Esophagus (tissue), 2 donors: ENCODE measurements at regions not wholly inside any gene's neighbourhood (a gene's known extent, or its start where the extent isn't known, plus 50 kb on each side); places are given as distances from the start of the nearest gene placed in this dataset.

ENCODE experiments used
- H3K27ac ChIP-seq, 2 donors: one replicate each; pipeline ENCODE4 v1.5.1; 2013; ENCODE audit warnings: low read depth in 2 of 2, mild to moderate bottlenecking in 2 of 2, inconsistent platforms in 1 of 2, low read length in 1 of 2, moderate library complexity in 1 of 2
- H3K27me3 ChIP-seq, 2 donors: one replicate each; pipeline ENCODE4 v1.6.1; 2013; ENCODE audit warnings: low read length in 2 of 2, control low read depth in 1 of 2, mild to moderate bottlenecking in 1 of 2; ENCODE audit not compliant: insufficient read depth in 2 of 2, control insufficient read depth in 1 of 2
- H3K36me3 ChIP-seq, 2 donors: one replicate each; pipeline ENCODE4 v1.6.1; 2013; ENCODE audit warnings: low read length in 1 of 2; ENCODE audit not compliant: control insufficient read depth in 2 of 2, insufficient read depth in 2 of 2
- H3K4me1 ChIP-seq, 2 donors: one replicate each; pipeline ENCODE4 v1.6.1; 2013; ENCODE audit warnings: low read length in 1 of 2; ENCODE audit not compliant: control insufficient read depth in 2 of 2, insufficient read depth in 2 of 2
- H3K4me3 ChIP-seq, 2 donors: one replicate each; pipeline ENCODE4 v1.5.1; 2013; ENCODE audit warnings: low read length in 2 of 2, mild to moderate bottlenecking in 2 of 2, low read depth in 1 of 2, moderate library complexity in 1 of 2
- H3K9me3 ChIP-seq, 2 donors: one replicate each; pipeline ENCODE4 v1.6.1; 2013; ENCODE audit warnings: mild to moderate bottlenecking in 2 of 2, low read depth in 1 of 2, low read length in 1 of 2, moderate library complexity in 1 of 2; ENCODE audit not compliant: control insufficient read depth in 2 of 2, insufficient read depth in 1 of 2
- WGBS, 2 donors: extraction: QIAGEN DNeasy Blood & Tissue Kit; methylation state at CpG; one replicate each; pipeline ENCODE4 v1.1.7; 2013; 5-methylcytosine and 5-hydroxymethylcytosine counted together
- donor health status: healthy with polysubstance abuse.
- donor health status: Bipolar disorder and iron deficiency.

GRCh38 chr2:151197184-151198108 lies 64.2 kb downstream of the RBM43 start:
- H3K4me1 ChIP-seq: no peaks in the 10 kb centered on the region
- H3K4me3 ChIP-seq: no peak overlapping the region
- H3K36me3 ChIP-seq: no peaks in the 10 kb centered on the region
- no peaks in the 10 kb centered on the region for H3K27me3 ChIP-seq
- no peaks in the 10 kb centered on the region for H3K9me3 ChIP-seq
- H3K27ac ChIP-seq: no peak overlapping the region
- WGBS, 2 donors: 77 to 78% methylated on average over 7 of the region's 7 CpGs

- Histone ChIP-seq H3K36me3 (no peaks in the 10 kb centered on the region), H3K4me1 (no peaks in the 10 kb centered on the region), H3K4me3 (no peak overlapping the region), H3K27ac (no peak overlapping the region), H3K9me3 (no peaks in the 10 kb centered on the region), H3K27me3 (no peaks in the 10 kb centered on the region)
- 85 to 93% methylated on average over 4 of the region's 4 CpGs for WGBS, 2 donors
Measured at GRCh38 chr2:151193576-151193975, 68.1 kb downstream of the RBM43 start.

GRCh38 chr2:151192681-151193080 lies 69.0 kb downstream of the RBM43 start:
- 88 to 96% methylated on average over 2 of the region's 2 CpGs for WGBS, 2 donors
- Histone ChIP-seq H3K27ac (no peak overlapping the region), H3K4me3 (no peak overlapping the region), H3K9me3 (no peaks in the 10 kb centered on the region), H3K36me3 (no peaks in the 10 kb centered on the region), H3K4me1 (no peaks in the 10 kb centered on the region), H3K27me3 (no peaks in the 10 kb centered on the region)

GRCh38 chr2:151191001-151191400 lies 70.7 kb downstream of the RBM43 start:
- H3K4me3 ChIP-seq: no peak overlapping the region
- H3K36me3 ChIP-seq: no peaks in the 10 kb centered on the region
- H3K27ac ChIP-seq: no peak overlapping the region
- no peaks in the 10 kb centered on the region for H3K9me3 ChIP-seq
- 56 to 65% methylated on average over 2 of the region's 2 CpGs for WGBS, 2 donors
- H3K27me3 ChIP-seq: no peaks in the 10 kb centered on the region
- no peaks in the 10 kb centered on the region for H3K4me1 ChIP-seq

- Histone ChIP-seq H3K4me3 (no peak overlapping the region), H3K27me3 (no peaks in the 10 kb centered on the region), H3K27ac (no peak overlapping the region), H3K4me1 (no peaks in the 10 kb centered on the region), H3K9me3 (no peaks in the 10 kb centered on the region), H3K36me3 (no peaks in the 10 kb centered on the region)
- WGBS, 2 donors: 62 to 63% methylated on average over 3 of the region's 3 CpGs
Measured at GRCh38 chr2:151189125-151189524, 72.5 kb downstream of the RBM43 start.

GRCh38 chr2:151186011-151186410 lies 75.7 kb downstream of the RBM43 start:
- Histone ChIP-seq H3K9me3 (no peaks in the 10 kb centered on the region), H3K27ac (no peak overlapping the region), H3K36me3 (no peaks in the 10 kb centered on the region), H3K4me1 (no peaks in the 10 kb centered on the region), H3K27me3 (peaks cover 0 to 2% of the 10 kb centered on the region in 2 donors), H3K4me3 (no peak overlapping the region)
- WGBS, 2 donors: 98% methylated on average over 15 of the region's 15 CpGs

- no peaks in the 10 kb centered on the region for H3K36me3 ChIP-seq
- H3K27me3 ChIP-seq: peaks cover 2 to 4% of the 10 kb centered on the region in 2 donors
- WGBS, 2 donors: 71 to 74% methylated on average over 7 of the region's 7 CpGs
Measured at GRCh38 chr2:151182899-151183809, 78.5 kb downstream of the RBM43 start.

GRCh38 chr2:151182396-151182795 lies 79.3 kb downstream of the RBM43 start:
- H3K9me3 ChIP-seq: no peaks in the 10 kb centered on the region
- no peaks in the 10 kb centered on the region for H3K4me1 ChIP-seq
- H3K27me3 ChIP-seq: peaks cover 2 to 4% of the 10 kb centered on the region in 2 donors
- WGBS, 2 donors: 89 to 91% methylated on average over 3 of the region's 3 CpGs
- no peak overlapping the region for H3K4me3 ChIP-seq
- no peaks in the 10 kb centered on the region for H3K36me3 ChIP-seq
- H3K27ac ChIP-seq: no peak overlapping the region

More at GRCh38 chr2:151182899-151183809, 78.5 kb downstream of the RBM43 start:
- no peaks in the 10 kb centered on the region for H3K9me3 ChIP-seq
- no peak overlapping the region for H3K4me3 ChIP-seq
- no peaks in the 10 kb centered on the region for H3K4me1 ChIP-seq
- no peak overlapping the region for H3K27ac ChIP-seq

GRCh38 chr2:151181524-151181923 lies 80.1 kb downstream of the RBM43 start:
- no peaks in the 10 kb centered on the region for H3K36me3 ChIP-seq
- no peaks in the 10 kb centered on the region for H3K4me1 ChIP-seq
- WGBS, 2 donors: 74 to 81% methylated on average over 6 of the region's 6 CpGs
- H3K27me3 ChIP-seq: peaks cover 2 to 4% of the 10 kb centered on the region in 2 donors
- H3K4me3 ChIP-seq: no peak overlapping the region
- no peak overlapping the region for H3K27ac ChIP-seq
- H3K9me3 ChIP-seq: no peaks in the 10 kb centered on the region
